ENCODE measurements at regions not wholly inside any gene's neighbourhood (a gene's known extent, or its start where the extent isn't known, plus 50 kb on each side); places are given as distances from the start of the nearest gene placed in this dataset.

- DNase-seq: no peak
Observed at GRCh38 chr3:56985460-56985859, 75.0 kb upstream of the SPATA12 start.

GRCh38 chr3:56983427-56983826, 77.0 kb upstream of the SPATA12 start:
- no peak for DNase-seq

DNA sequence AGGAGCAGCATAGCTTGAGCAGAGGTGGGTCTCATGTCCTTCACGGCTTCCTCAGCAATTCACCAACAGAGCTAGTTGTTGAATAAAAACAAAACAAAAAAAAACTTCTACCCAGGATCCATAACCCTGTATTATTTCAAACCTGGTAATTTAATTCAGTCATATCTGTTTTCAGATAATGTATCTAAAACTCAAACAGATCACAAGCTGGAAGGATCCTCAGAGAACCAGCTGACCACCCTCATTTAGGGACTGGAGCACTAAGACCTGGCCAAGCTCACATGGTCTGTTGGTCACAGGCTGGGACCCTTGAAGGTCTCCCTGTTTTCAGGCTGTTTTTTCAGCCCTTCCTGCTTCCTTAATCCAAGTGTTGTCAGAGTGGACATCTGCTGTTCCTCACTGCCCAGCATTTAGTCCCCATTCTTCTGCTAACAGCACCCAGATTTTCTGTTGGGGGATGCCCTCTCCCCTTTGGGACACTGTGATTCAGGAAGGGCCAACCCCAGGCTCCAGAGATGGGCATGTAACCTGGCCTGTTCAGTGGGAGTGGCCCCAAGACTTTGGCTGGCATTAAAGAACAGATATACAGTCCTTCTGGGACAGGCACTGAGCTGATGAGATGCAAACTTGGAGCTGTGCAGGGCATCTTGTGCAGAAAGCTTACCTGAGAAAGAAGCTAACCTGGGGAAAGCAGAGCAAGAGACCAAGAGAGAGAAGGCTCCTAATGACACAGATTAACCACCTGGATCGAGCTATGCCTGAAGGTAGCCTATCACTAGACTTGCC, 78.8 kb upstream of the SPATA12 start:
- no peak for DNase-seq

DNA sequence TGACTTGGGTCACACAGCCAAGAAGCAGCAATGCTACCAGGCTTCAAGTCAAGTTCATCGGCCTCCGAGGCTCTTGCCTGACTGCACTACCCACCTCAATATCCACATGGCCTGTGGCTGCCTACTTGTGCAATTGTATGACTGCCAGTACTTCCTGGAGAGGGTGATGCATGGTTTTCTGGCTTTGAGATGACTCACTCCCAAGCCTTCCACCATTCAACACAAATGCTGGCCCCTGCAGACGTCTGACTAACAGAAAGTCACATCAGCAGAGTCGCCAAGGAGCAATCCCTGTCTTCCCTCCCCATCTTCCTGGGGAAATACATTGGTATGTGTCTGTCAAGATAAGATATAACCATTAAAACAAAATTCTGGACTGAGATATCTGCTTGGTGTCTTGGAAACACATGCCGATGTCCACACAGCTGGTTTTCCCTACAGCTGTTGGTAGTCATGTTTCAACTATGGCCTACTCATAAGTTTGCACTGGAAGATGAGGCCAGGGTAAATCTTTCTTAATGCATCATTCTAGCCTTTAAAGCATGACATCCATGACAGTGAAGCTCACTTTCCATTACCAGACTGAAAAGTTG, 79.6 kb upstream of the SPATA12 start:
- DNase-seq: no peak

DNA sequence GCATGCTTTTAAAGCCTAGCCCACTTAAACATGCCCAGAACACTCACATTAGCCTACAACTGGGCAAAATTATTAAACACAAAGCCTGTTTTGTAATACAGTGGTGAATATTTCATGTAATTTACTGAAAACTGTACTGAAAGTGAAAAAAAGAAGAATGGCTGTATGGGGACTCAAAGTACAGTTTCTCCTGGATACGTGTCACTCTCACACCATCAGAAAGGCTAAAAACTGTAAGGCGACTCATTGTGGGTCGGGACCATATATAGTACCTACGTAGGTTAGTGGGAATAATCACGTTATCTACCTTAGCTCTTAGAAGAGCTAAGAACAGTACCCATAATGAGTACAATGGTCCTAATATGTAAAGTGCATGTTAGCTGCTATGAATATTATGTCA, 80.2 kb upstream of the SPATA12 start:
- DNase-seq: no peak

DNA sequence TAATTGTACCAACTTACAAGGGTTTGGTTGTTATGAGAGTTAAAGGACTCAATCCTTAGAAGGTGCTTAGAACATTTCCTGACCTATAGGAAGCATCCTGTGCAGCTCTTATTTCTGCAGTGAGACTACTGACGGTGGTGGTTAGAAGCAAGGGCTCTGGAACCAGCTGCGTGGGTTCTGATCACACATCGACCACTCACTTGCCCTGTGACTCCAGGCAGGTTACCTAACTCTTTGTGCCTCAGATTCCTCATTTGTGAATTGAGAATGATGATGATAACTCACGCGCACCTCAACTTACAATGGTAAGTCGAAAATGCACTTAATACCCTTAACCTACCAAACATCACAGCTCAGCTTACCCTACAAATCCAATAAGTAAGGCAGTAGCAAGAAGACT, 80.7 kb upstream of the SPATA12 start:
- no peak for DNase-seq

GRCh38 chr3:56977561-56977889, 82.9 kb upstream of the SPATA12 start:
- DNase-seq: no peak

DNA sequence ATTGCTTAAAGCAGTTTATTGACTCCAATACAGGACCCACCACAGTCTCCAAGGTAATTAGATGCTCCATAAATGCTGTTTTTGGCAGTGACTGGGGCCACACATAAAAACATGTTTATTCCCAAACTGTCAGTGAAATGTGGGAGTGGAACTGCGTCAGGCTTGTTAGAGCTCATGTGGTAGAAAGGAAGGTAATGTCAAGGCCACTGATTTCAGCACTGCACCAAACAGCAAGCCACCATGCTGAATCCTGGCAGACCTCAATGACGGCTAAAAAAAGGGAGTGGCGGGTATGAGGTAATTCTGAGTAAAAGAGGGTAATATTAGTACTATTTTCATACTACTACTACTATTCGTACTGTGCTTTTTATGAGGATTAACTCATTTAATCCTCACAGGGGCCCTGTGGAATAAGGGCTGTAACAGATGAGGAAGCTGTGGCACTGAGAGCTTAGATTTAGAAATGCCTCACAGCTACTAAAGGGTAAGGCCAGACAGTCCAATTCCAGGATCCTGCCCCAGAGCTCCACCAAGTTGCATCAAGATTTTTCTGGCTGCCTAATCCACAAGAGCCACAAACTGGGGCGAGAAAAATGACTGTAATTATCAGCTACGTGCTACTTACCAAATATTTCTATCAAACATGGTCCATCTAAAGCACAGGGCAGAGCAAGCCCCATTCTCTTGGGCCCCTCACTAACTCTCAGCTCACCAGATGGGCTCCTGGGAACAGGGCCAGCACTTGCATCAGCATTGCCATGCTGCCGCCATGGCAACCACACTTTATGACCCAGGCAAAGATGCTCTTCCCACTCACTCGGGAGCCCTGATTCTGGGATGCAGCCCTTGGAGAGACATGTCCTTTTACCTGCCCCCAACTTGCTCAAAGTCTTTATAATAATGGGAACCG, 83.6 kb upstream of the SPATA12 start:
- DNase-seq: no peak

GRCh38 chr3:56975567-56975966, 84.9 kb upstream of the SPATA12 start:
- DNase-seq: peak; percentile 61

- DNase-seq: no peak
Observed at GRCh38 chr3:56974247-56974930, 86.1 kb upstream of the SPATA12 start.

DNA sequence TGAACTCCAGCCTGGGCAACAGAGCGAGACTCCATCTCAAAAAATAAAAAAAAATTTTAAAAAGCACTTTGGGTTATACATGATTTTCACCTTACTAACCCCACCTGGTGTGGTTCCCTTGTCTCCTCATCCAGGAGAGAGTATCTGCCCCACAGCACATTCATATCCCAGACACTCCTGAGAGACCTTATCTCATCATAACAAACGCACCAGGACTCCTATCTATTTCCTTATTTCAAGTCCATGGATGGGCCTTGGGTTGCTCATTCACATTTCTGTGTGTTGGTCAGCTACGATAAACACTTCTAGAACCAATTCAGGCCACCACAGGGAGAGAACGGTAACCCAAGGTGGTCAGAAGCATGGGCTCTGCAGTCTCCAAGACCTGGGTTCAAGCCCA, 88.6 kb upstream of the SPATA12 start:
- no peak for DNase-seq

DNA sequence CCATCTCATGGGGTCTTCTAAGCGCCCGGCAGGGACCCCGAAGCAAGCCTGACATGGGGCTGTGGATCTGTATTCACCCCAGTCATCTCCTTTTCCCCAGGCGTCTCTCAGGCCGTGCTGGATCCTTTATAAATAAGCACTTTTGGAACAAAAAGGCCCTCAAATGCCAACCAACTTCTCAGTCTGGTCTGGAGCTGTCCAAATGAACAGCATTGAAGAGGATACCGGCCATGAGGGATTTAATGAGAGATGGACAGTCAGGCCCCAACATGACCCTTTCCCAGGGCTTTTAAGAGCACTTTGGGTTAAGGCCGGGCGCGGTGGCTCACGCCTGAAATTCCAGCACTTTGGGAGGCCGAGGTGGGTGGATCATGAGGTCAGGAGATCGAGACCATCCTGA, 89.2 kb upstream of the SPATA12 start:
- DNase-seq: no peak

DNA sequence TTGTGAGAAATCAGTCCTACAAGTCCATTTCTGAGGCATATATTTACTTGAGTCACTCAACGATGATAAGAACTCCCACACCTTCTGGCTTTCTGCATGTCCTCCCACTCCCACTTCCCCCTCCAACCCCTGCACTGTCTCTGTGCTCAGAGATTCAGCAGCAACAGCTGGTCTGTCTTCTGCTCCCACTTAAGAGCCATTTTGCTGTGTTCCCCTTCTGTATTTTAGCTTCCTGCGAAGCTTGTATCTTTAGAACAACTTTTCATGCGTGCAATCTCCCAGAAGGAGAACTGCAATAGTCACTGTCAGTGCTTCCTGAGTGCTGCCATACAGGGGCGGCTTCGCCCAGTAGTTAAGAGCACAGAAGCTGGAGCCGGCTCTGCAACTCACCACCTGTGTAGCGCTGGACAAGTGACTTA, 90.0 kb upstream of the SPATA12 start:
- no peak for DNase-seq

- DNase-seq: no peak
Observed at GRCh38 chr3:56969851-56970250, 90.6 kb upstream of the SPATA12 start.

GRCh38 chr3:56966509-56966908, 94.0 kb upstream of the SPATA12 start:
- no peak for DNase-seq

DNA sequence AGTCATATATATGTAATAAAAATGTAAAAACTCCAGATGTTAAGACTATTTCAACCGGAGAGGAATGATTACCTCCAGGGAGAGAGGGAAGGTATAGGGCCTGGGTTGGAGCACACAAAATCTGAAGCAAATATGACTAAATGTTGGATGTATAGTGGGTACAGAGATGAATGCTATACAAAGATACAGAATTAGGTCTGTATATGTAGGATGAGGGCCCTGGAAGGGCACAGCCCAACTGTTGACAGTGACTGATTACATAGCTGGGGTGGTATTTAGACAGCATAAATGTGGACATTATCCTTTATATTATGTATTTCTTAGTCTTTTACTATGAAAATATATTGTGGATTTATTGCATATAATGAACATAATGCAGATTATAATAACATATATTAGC, 94.4 kb upstream of the SPATA12 start:
- DNase-seq: no peak

DNA sequence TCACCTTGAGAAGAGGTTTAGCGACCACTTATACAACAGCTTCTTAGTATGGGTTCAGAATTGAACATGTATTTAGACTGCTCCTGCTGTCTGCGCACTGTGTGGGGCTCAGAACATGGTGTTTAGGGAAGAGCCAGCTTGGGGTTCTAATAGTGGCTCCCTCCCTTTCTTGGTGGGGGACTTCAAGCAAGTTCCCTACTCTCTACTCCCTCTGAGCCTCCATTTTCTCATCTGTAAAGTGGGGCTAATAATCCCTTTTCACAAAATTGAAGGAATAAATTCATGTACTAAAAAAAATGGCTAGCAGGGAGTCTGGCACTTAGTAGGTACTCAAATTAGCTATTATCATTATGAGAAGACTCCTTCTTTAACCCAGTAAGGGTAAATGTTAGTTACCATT, 97.5 kb upstream of the SPATA12 start:
- no peak for DNase-seq

- no peak for DNase-seq
Observed at GRCh38 chr3:56962206-56962605, 98.3 kb upstream of the SPATA12 start.

DNA sequence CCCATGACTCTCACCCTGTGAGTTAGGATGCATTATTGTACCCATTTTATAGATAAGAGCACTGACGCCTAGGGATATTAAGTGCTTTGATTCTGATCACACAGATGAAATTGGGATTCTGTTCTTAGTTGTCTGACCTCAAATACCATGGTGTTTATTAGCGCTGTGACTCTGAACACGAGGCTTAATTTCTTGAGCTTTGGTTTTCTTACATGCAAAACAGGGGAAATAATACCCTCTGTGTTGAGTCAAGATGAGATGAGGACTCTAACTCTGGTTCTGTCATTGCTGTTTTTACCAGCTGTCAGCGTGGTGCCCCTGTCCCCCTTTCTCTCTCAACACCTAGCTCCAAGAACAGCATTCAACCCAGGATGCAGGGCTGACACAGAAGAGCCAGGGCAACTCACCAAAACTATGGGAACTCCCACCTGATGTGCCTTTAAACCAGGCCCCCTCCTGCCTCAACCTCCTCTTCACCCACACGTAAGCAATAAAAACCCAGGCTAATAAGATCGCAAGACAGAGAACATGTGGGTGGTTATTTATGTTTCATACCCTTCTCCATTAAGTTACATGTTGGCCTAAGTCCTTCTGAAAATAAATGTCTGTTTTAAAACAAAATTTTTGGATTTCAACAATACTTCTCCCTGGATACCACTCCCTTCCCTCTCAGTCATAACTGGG, 100.1 kb upstream of the SPATA12 start:
- no peak for DNase-seq

DNA sequence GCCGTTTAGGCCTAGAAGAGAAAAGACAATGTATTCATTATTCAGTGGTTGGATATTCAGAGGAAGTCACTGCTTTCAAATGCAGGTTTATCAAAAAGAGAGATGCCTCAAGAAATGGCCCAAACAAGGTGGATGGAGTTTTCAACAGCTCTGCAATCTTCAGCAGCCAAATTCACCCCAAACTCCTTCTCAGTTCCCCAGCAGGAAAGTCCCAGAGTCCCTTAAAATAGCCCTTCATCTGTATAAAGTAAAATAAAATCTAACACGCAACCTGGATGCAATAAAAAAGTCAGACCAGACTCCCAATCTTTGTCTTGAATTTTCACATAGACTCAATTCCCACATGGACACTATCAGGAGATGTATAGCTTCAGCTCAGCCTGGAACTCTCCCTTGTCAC, 101.6 kb upstream of the SPATA12 start:
- no peak for DNase-seq

DNA sequence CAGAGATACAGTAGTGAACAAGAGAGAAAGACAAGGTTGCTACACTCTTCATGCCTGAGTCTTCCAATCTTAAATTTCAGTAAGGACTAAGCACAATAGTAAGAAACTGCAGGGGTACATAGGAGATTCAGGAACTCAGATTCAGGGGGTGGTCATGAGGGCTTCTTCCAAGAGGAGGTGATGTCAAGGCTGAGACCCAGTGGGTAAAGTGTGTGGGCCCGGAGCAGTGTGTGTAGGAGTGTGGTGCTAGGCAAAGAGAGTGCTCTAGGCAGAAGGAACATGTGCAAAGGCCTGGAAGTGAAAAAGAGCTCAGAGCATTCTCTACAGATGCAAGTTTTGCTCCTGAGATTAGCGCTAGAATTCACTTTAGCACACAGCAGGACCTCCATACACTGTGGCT, 102.9 kb upstream of the SPATA12 start:
- DNase-seq: no peak

GRCh38 chr3:56956906-56957305, 103.6 kb upstream of the SPATA12 start:
- DNase-seq: no peak
